SU-DHL-6 (cell line): ENCODE measurements at regions not wholly inside any gene's neighbourhood (a gene's known extent, or its start where the extent isn't known, plus 50 kb on each side); places are given as distances from the start of the nearest gene placed in this dataset.

Source experiments
- H2AFZ ChIP-seq: fragments of 200-600 bp; sonication (generic); 2 replicates; pipeline ENCODE4 v1.6.1; 2014; ENCODE audit warnings: low read depth, mild to moderate bottlenecking, moderate library complexity, mixed read lengths, antibody characterized with exemption, low read length; ENCODE audit not compliant: severe bottlenecking
- H3F3A ChIP-seq: fragments of 200-600 bp; shearing (Covaris generic); 2 replicates; pipeline ENCODE4 v1.6.0; 2016; ENCODE audit warnings: antibody characterized with exemption, mild to moderate bottlenecking; ENCODE audit not compliant: insufficient read depth
- H3K27ac ChIP-seq: fragments of 200-600 bp; sonication (generic); 2 replicates; pipeline ENCODE4 v1.5.1; 2016; ENCODE audit warnings: low read depth, mild to moderate bottlenecking, low read length, moderate library complexity, mixed read lengths
- H3K27me3 ChIP-seq: fragments of 200-600 bp; sonication (generic), shearing (Covaris generic); 2 replicates; pipeline ENCODE4 v1.6.0; 2014; ENCODE audit warnings: mild to moderate bottlenecking, low read length
- H3K36me3 ChIP-seq: fragments of 200-600 bp; sonication (generic); 2 replicates; pipeline ENCODE4 v1.6.1; 2014; ENCODE audit warnings: mild to moderate bottlenecking, low read length, mixed read lengths
- H3K4me2 ChIP-seq: fragments of 300-600, 200-600 bp; shearing (Covaris generic), sonication (generic); 2 replicates; pipeline ENCODE4 v1.6.0; 2014; ENCODE audit warnings: low read length, low read depth, mild to moderate bottlenecking; ENCODE audit not compliant: poor library complexity, severe bottlenecking
- H3K4me3 ChIP-seq: fragments of 200-600 bp; sonication (generic); 2 replicates; pipeline ENCODE4 v1.5.1; 2014; ENCODE audit warnings: antibody characterized with exemption, low read length, mild to moderate bottlenecking, mixed read lengths; ENCODE audit not compliant: insufficient read depth, poor library complexity, severe bottlenecking
- H3K79me2 ChIP-seq: fragments of 200-600 bp; sonication (generic); 2 replicates; pipeline ENCODE4 v1.6.1; 2014; ENCODE audit warnings: mild to moderate bottlenecking, low read length, moderate library complexity; ENCODE audit not compliant: insufficient read depth
- H3K9ac ChIP-seq: fragments of 200-600 bp; sonication (generic); 2 replicates; pipeline ENCODE4 v1.7.0; 2014; ENCODE audit warnings: mild to moderate bottlenecking, low read length
- H3K9me2 ChIP-seq: fragments of 200-600 bp; sonication (generic); replicated peaks from 2 replicates; pipeline ENCODE4 v1.6.1; 2014; ENCODE audit warnings: low read length; ENCODE audit not compliant: insufficient read depth
- H3K9me3 ChIP-seq: fragments of 200-600 bp; sonication (generic); 2 replicates; pipeline ENCODE4 v1.6.1; 2014; ENCODE audit warnings: low read length, mixed read lengths; ENCODE audit not compliant: insufficient read depth
- H4K20me1 ChIP-seq: fragments of 200-600 bp; sonication (generic); 2 replicates; pipeline ENCODE4 v1.6.1; 2014; ENCODE audit warnings: low read depth, mild to moderate bottlenecking, antibody characterized with exemption, low read length, moderate library complexity, mixed read lengths
- EZH2phosphoT487 ChIP-seq: fragments of 200-600 bp; sonication (generic), shearing (Covaris generic); conservative IDR thresholded peaks from 2 replicates; pipeline ENCODE4 v1.6.1; 2018; ENCODE audit warnings: mild to moderate bottlenecking, antibody characterized with exemption, low read length, moderate library complexity, mixed read lengths
- TF ChIP-seq, protein P1 (sequence below): fragments of 200-600 bp; sonication (generic); IDR thresholded peaks from one replicate; pipeline ENCODE4 v1.5.1; 2017; ENCODE audit warnings: antibody characterized with exemption, mild to moderate bottlenecking, low read length, moderate library complexity; ENCODE audit not compliant: insufficient read depth, poor library complexity, severe bottlenecking

DNA sequence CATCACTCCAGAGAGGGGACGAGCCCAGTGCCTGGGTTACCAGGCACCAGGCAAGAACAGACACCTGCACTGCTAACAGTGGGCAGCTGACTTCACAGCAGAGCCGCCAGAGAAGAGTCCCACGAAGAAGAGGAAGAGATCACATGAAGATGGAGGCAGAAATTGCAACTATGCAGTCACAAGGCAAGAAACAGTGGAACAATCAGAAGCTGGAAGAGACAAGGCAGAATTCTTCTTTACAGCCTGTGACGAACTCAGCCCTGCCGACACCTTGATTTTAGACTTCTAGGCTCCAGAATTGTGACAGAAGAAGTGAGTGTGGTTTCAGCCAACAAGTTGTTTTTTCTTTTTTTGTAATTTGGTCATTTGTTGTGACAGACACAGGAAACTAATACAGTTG, 59.2 kb downstream of the IL12A start:
- Histone ChIP-seq H3K36me3 (no peaks in the 10 kb centered on the region), H2AFZ (no peak overlapping the region), H3K79me2 (no peaks in the 10 kb centered on the region), H3K9ac (no peak overlapping the region), H3K4me2 (no peak overlapping the region), H3K9me2 (no peaks in the 10 kb centered on the region), H3K27ac (no peak overlapping the region), H3K4me3 (no peak overlapping the region), H3K27me3 (no peaks in the 10 kb centered on the region), H4K20me1 (no peaks in the 10 kb centered on the region), H3K9me3 (no peaks in the 10 kb centered on the region), H3F3A (no peaks in the 10 kb centered on the region)
- no peak for TF ChIP-seq EZH2phosphoT487
- TF ChIP-seq, protein P1, sequence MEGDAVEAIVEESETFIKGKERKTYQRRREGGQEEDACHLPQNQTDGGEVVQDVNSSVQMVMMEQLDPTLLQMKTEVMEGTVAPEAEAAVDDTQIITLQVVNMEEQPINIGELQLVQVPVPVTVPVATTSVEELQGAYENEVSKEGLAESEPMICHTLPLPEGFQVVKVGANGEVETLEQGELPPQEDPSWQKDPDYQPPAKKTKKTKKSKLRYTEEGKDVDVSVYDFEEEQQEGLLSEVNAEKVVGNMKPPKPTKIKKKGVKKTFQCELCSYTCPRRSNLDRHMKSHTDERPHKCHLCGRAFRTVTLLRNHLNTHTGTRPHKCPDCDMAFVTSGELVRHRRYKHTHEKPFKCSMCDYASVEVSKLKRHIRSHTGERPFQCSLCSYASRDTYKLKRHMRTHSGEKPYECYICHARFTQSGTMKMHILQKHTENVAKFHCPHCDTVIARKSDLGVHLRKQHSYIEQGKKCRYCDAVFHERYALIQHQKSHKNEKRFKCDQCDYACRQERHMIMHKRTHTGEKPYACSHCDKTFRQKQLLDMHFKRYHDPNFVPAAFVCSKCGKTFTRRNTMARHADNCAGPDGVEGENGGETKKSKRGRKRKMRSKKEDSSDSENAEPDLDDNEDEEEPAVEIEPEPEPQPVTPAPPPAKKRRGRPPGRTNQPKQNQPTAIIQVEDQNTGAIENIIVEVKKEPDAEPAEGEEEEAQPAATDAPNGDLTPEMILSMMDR, result no peak

DNA sequence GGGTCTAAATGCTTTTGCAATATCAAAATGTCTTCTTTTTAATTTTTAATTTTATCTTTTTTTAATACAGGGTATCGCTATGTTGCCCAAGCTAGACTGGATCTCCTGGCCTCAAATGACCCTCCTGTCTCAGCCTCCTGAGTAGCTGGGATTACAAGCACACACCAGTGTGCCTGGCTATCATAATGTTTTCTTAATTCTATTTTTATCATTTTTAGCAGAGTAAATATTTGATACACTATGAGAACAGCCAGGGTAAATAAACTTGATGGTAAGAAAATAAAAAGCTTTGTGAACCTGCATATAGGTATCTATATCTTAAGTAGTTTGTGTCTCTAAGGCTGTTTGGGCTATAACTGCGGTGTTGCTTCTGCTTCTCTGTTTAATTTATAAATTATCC, 60.4 kb downstream of the IL12A start:
- H3K4me3 ChIP-seq, result no peak overlapping the region
- TF ChIP-seq, protein P1, result no peak
- no peak for TF ChIP-seq EZH2phosphoT487

DNA sequence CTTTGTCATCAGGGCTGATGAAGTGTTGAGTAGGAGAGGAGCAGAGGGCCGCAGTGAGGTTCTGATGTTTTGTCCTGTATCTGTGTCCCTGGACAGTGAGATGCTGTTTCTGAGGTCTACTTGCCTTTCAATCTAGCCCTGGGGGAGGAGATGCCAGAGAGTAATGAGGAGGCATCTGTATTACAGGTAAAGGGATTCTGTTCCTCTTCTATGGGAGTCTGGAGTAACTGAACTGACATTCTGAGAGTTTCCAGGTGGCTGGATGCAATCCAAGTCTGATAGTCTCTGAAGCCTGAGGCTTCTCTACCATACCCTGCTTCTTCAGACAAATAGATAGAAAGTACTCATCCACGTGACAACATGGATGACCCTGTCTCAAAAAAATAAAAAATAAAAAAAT, 60.9 kb downstream of the IL12A start:
- Histone ChIP-seq H3F3A (no peaks in the 10 kb centered on the region), H3K4me3 (no peak overlapping the region), H2AFZ (no peak overlapping the region), H3K79me2 (no peaks in the 10 kb centered on the region), H3K9ac (no peak overlapping the region), H4K20me1 (no peaks in the 10 kb centered on the region), H3K4me2 (no peak overlapping the region), H3K36me3 (no peaks in the 10 kb centered on the region), H3K9me2 (no peaks in the 10 kb centered on the region), H3K9me3 (no peaks in the 10 kb centered on the region), H3K27ac (no peak overlapping the region), H3K27me3 (no peaks in the 10 kb centered on the region)
- TF ChIP-seq, protein P1, result no peak
- TF ChIP-seq EZH2phosphoT487, result no peak

More for the DNA sequence above, 60.4 kb downstream of the IL12A start:
- Histone ChIP-seq H2AFZ (no peak overlapping the region), H3K27me3 (no peaks in the 10 kb centered on the region), H3K27ac (no peak overlapping the region), H4K20me1 (no peaks in the 10 kb centered on the region), H3K9me3 (no peaks in the 10 kb centered on the region), H3K4me2 (no peak overlapping the region), H3F3A (no peaks in the 10 kb centered on the region), H3K9ac (no peak overlapping the region), H3K36me3 (no peaks in the 10 kb centered on the region), H3K9me2 (no peaks in the 10 kb centered on the region), H3K79me2 (no peaks in the 10 kb centered on the region)
